Testis (tissue), 2 donors: ENCODE measurements at regions not wholly inside any gene's neighbourhood (a gene's known extent, or its start where the extent isn't known, plus 50 kb on each side); places are given as distances from the start of the nearest gene placed in this dataset.
A peak's percentile ranks its signal among the peaks of the same experiment; 100 is the strongest.

Experiments
- DNase-seq: peaks from one replicate; pipeline ENCODE4 v3.0.0-alpha.2; 2019
- H3K27ac ChIP-seq, 2 donors: fragments of 200-600 bp; sonication (generic); one replicate each; pipeline ENCODE4 v1.5.1; 2019
- H3K27me3 ChIP-seq: fragments of 200-600 bp; sonication (generic); one replicate; pipeline ENCODE4 v1.5.1; 2019
- H3K36me3 ChIP-seq: fragments of 200-600 bp; sonication (generic); one replicate; pipeline ENCODE4 v1.5.1; 2017; ENCODE audit warnings: low read depth; ENCODE audit errors: missing control alignments
- H3K4me1 ChIP-seq: fragments of 200-600 bp; sonication (generic); one replicate; pipeline ENCODE4 v1.5.1; 2019
- H3K4me3 ChIP-seq, 2 donors: fragments of 200-600 bp; sonication (generic); one replicate each; pipeline ENCODE4 v1.5.1; 2017 to 2019
- H3K9me3 ChIP-seq: fragments of 200-600 bp; sonication (generic); one replicate; pipeline ENCODE4 v1.5.1; 2017
- POLR2A ChIP-seq: fragments of 450-650 bp; IDR thresholded peaks from one replicate; pipeline ENCODE4 v1.6.1; 2017; ENCODE audit warnings: antibody characterized with exemption, mild to moderate bottlenecking, moderate library complexity
- WGBS, 2 donors: methylation state at CpG; one replicate each; pipeline ENCODE4 v1.1.5; 2018; 5-methylcytosine and 5-hydroxymethylcytosine counted together
- intact Hi-C: fragments of 100-400 bp; cut with DNase I; formaldehyde crosslinking; loops from one replicate; pipeline ENCODE4 v1.15.1; 2023; ENCODE audit warnings: low total_unique reads
- TF ChIP-seq, protein P1 (sequence below), 3 experiments: fragments of 450-650 bp in 2 of 3; fragments of 200-600 bp in 1 of 3; sonication (generic) in 1 of 3; IDR thresholded peaks; one replicate each; pipeline ENCODE4 v1.5.1; 2016 to 2019; ENCODE audit warnings: antibody characterized with exemption in 3 of 3, mild to moderate bottlenecking in 2 of 3, moderate library complexity in 1 of 3

DNA sequence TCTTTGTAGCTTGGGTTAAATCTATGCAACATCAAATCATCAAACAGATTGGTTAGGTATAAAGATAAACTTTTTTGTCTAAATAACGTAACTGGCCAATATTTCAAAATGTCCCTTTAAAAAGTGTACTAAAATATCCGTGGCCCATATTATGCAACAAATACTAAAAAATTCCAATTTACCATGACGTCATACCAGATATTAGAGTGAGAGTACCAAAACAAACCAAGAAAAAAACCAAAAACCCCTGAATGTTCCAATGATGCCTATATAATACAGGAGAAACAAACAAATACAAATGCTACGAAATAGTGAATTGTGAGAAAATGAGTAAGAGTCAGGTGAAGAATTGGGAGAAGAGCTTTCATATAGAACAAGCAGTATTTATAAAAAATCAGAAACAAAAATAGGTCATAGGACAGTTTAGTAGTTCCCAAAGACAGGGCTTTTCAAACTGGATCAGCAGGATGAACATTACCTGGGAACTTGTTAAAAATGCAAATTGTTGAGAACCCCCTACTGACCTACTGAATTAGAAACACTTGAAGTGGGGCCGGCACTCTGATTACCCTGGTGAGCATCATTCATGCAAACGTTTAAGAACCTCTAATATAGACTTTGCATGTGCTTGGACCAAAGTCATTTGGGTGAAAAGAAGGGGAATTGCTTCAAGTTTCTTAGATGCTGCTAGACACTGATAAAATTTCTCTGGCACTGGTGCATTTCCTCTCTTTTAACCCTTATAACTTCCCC, 753.7 kb downstream of the DSC3 start:
- 69 to 70% methylated on average over 6 of the region's 6 CpGs for WGBS, 2 donors
- no peak for DNase-seq
- intact Hi-C loops = no loop called here

DNA sequence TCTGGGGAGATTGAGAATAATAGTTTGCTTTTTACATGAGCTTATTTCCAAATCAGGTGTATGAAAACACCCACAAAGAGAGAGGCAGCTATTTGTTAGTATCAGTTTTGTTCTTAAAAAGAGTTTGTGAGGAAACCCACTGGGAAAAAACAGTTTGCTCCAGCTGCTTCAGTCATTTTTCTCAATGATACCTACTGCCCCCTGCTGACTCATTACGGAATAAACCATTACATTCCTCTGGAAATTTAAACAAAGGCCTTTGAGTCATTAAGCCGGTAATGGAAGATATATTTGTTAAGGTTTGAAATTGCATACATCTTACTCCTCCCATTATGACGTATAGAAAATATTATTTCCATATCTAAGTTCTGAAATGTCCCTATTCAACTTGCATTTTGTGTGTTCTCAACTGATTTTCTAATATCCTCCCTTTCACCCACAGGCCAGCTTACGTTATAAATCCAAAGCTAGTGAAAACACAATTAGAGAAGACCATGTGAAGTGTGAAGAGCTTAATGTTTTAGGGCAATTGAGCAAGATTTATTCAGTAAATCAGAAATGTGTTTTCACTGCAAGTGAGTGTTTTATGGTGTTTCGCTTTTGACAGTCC, 761.6 kb downstream of the DSC3 start:
- H3K27me3 ChIP-seq = no peaks in the 10 kb centered on the region
- 32% methylated on average over 5 of the region's 5 CpGs for WGBS, 2 donors
- H3K4me3 ChIP-seq = no peak overlapping the region
- H3K27ac ChIP-seq = no peak overlapping the region
- peak; percentile 32 for DNase-seq
- no peaks in the 10 kb centered on the region for H3K9me3 ChIP-seq
- H3K36me3 ChIP-seq = no peaks in the 10 kb centered on the region
- no peaks in the 10 kb centered on the region for H3K4me1 ChIP-seq
- TF ChIP-seq POLR2A = no peak
- TF ChIP-seq, protein P1, sequence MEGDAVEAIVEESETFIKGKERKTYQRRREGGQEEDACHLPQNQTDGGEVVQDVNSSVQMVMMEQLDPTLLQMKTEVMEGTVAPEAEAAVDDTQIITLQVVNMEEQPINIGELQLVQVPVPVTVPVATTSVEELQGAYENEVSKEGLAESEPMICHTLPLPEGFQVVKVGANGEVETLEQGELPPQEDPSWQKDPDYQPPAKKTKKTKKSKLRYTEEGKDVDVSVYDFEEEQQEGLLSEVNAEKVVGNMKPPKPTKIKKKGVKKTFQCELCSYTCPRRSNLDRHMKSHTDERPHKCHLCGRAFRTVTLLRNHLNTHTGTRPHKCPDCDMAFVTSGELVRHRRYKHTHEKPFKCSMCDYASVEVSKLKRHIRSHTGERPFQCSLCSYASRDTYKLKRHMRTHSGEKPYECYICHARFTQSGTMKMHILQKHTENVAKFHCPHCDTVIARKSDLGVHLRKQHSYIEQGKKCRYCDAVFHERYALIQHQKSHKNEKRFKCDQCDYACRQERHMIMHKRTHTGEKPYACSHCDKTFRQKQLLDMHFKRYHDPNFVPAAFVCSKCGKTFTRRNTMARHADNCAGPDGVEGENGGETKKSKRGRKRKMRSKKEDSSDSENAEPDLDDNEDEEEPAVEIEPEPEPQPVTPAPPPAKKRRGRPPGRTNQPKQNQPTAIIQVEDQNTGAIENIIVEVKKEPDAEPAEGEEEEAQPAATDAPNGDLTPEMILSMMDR (IDR thresholded peaks at IDR 0.05) = peak; percentile 35 to 50 (median 44)
- intact Hi-C loops = no loop called here

More for the DNA sequence above, 753.7 kb downstream of the DSC3 start:
- TF ChIP-seq POLR2A = no peak
- TF ChIP-seq, protein P1 (IDR thresholded peaks at IDR 0.05) = no peak
- no peaks in the 10 kb centered on the region for H3K27me3 ChIP-seq
- H3K4me1 ChIP-seq = no peaks in the 10 kb centered on the region
- no peaks in the 10 kb centered on the region for H3K9me3 ChIP-seq
- no peak overlapping the region for H3K27ac ChIP-seq
- no peak overlapping the region for H3K4me3 ChIP-seq
- no peaks in the 10 kb centered on the region for H3K36me3 ChIP-seq

DNA sequence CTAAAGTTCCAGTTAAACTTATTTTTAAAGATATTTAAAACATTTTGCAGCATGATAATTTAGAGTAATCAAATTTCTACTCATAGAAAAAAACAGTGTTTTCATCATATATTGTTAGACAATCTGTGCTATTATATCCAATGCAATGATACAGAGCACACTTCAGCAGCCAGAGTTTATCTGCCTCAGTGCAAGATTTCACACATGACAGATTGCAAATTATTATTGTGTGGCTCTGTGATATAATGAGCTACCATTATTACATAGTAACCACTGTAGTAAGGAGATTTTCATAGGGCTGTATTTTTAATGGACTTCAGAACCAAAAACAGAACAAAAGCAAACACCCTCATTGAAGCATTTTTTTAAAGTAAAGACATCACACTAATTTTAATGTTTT, 762.4 kb downstream of the DSC3 start:
- intact Hi-C loops = no loop called here
- no peak for DNase-seq
- no peak for TF ChIP-seq POLR2A
- TF ChIP-seq, protein P1 (IDR thresholded peaks at IDR 0.05) = no peak
- Histone ChIP-seq H3K36me3 (no peaks in the 10 kb centered on the region), H3K27me3 (no peaks in the 10 kb centered on the region), H3K27ac (no peak overlapping the region), H3K9me3 (no peaks in the 10 kb centered on the region), H3K4me1 (no peaks in the 10 kb centered on the region), H3K4me3 (no peak overlapping the region)

DNA sequence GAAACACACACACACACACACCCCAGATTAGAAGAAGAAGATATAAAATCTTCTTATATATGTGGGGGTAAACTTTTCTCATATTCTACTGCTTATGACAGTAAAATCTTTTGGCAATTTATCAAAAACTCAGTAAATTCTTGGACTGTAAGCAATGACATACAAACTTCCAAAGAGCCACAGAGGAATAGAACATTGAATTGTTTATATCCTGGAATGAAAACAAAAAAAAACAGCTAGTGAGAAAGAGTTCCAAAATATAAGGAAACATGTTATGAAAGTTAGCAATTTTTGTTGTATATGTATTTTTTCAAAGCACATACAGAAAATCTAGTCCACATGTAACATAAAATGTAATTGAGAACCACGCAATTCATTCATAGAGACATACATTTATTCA, 764.9 kb downstream of the DSC3 start:
- DNase-seq = no peak
- TF ChIP-seq, protein P1 (IDR thresholded peaks at IDR 0.05) = no peak
- no peak for TF ChIP-seq POLR2A
- H3K36me3 ChIP-seq = no peaks in the 10 kb centered on the region
- H3K4me1 ChIP-seq = no peaks in the 10 kb centered on the region
- no peaks in the 10 kb centered on the region for H3K27me3 ChIP-seq
- no peak overlapping the region for H3K4me3 ChIP-seq
- WGBS, 2 donors = 86% methylated on average over 1 of the region's 1 CpG
- intact Hi-C loops = no loop called here
- H3K27ac ChIP-seq = no peak overlapping the region
- no peaks in the 10 kb centered on the region for H3K9me3 ChIP-seq

DNA sequence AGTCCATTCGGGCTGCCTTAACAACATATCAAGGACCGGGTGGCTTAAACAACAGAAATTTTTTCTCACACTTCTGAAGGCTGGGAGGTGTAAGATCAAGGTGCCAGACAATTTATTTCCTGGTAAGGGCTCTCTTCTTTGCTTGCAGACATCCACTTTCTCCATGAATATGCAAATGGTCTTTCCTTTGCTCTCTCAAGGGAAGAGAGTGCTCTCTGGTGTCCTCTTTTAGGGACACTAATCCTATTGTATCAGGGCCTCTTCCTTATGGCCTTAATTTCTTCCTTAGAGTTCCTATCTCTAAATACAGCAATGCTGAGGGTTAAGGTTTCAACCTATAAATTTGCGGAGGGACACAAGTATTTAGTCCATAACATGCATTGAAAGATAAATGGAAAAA, 770.8 kb downstream of the DSC3 start:
- Histone ChIP-seq H3K27ac (no peak overlapping the region), H3K27me3 (no peaks in the 10 kb centered on the region), H3K9me3 (no peaks in the 10 kb centered on the region), H3K4me3 (no peak overlapping the region), H3K36me3 (no peaks in the 10 kb centered on the region), H3K4me1 (no peaks in the 10 kb centered on the region)
- no peak for TF ChIP-seq POLR2A
- TF ChIP-seq, protein P1 (IDR thresholded peaks at IDR 0.05) = no peak
- DNase-seq = no peak
- WGBS, 2 donors = 79% methylated on average over 3 of the region's 3 CpGs
- intact Hi-C loops = no loop called here
